NCI-H774 (cell line): ENCODE measurements at regions not wholly inside any gene's neighbourhood (a gene's known extent, or its start where the extent isn't known, plus 50 kb on each side); places are given as distances from the start of the nearest gene placed in this dataset.
"Not testable (repeated sequence)": the region's sequence is repeated elsewhere in the genome, so short reads cannot be mapped to it uniquely, and the experiment has no call there.

Source experiments
- DNase-seq: peaks from one replicate; lab custom pipeline; 2025; lab: John Stamatoyannopoulos, UW

GRCh38 chr2:195466427-195466826 is 190.6 kb upstream of the SLC39A10 start:
- no peak for DNase-seq

- no peak for DNase-seq
Measured at GRCh38 chr2:195461010-195461409, 196.0 kb upstream of the SLC39A10 start.

GRCh38 chr2:195458936-195459335 is 198.1 kb upstream of the SLC39A10 start:
- no peak for DNase-seq

GRCh38 chr2:195457873-195458272 is 199.2 kb upstream of the SLC39A10 start:
- DNase-seq = no peak

DNA sequence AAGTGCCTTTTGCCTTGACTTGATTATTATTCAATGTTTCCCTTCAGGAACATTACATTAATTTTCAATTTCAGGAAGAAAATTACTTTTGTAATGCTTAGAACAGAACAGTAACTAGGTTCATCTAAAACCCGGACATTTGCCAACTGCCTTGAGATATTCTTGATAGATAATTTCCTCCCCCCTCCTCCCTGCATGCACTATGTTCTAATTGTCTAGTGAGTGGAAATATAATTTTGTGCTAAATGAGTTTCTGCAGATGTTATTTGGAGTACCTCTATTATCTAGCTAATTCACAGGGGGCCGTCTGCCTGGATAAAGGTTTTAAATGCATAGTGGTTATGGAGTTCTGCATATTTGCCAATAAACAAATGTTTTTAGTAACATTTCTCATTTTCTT is 200.3 kb upstream of the SLC39A10 start:
- no peak for DNase-seq

GRCh38 chr2:195451160-195451559 is 205.9 kb upstream of the SLC39A10 start:
- DNase-seq = no peak

GRCh38 chr2:195450552-195451113 is 206.4 kb upstream of the SLC39A10 start:
- no peak for DNase-seq

- DNase-seq = no peak
Measured at GRCh38 chr2:195447323-195447975, 209.6 kb upstream of the SLC39A10 start.

- no peak for DNase-seq
Measured at GRCh38 chr2:195445639-195446038, 211.4 kb upstream of the SLC39A10 start.

GRCh38 chr2:195443926-195444325 is 213.1 kb upstream of the SLC39A10 start:
- no peak for DNase-seq

DNA sequence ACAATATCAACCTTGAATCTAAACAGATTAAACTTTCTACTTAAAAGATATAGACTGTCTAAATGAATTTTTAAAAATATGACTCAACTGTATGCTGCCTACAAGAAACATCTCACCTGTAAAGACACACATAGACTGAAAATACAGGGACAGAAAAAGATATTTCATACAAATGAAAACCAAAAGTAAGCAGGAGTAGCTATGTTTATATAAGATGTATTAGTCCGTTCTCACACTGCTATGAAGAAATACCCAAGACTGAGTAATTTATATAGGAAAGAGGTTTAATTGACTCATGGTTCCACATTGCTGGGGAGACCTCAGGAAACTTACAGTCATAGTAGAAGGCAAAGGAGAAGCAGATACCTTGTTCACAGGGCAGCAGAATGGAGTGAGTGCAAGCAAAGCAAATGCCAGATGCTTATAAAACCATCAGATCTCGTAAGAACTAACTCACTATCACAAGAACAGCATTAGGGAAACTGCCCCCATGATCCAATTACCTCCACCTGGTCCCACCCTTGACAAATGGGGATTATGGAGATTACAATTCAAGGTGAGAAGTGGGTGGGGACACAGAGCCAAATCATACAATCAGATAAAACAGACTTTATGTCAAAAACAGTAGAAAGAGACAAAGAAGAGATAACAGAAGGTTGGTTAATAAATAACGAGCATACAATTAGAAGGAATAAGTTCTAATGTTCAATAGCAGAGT is 214.4 kb upstream of the SLC39A10 start:
- DNase-seq = no peak

DNA sequence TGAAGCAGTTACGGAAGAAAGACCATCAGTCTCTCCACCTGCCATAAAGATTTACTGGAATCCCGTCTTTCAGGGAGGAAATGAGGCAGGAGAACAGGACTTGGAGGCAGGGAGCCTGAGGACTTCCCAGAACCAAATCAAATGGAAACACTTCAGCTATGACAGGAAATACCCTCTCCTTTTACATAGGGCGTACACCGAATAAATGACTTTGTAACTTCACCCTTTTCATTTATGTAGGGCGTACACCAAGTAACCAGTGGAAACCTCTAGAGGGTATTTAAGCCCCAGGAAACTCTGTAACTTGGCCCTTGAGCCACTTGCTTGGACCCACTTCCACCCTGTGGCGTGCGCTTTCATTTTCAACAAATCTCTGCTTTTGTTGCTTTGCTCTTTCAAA is 218.3 kb upstream of the SLC39A10 start:
- DNase-seq = no peak

DNA sequence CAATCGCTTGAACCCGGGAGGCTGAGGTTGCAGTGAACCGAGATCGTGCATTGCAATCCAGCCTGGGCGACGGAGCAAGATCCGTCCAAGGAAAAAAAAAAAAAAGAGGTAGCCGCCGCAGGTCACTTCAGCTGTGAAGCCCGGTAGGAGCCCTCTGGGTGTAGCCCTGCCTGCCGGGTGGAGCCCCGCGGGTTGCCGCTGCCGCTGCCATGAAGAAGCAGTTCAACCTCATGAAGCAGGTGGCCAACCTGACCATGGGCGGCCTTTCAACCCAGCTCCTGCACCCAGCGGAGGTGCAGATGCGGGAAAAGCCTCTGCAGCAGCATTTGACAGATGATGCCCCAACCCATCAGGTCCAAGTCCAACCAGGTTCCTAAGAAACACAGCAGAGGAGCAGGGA is 219.5 kb upstream of the SLC39A10 start:
- no peak for DNase-seq

- no peak for DNase-seq
Measured at GRCh38 chr2:195434346-195434745, 222.7 kb upstream of the SLC39A10 start.

DNA sequence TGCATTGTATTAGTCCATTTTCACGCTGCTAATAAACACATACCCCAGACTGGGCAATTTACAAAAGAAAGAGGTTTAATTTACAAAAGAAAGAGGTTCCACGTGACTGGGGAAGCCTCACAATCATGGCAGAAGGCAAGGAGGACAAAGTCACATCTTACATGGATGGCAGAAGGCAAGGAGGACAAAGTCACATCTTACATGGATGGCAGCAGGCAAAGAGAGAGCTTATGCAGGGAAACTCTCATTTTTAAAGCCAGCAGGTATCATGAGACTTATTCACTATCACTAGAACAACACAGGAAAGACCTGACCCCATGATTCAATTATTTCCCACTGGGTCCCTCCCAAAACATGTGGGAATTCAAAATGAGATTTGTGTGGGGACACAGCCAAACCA is 223.3 kb upstream of the SLC39A10 start:
- DNase-seq = not testable (repeated sequence)

GRCh38 chr2:195428673-195429072 is 228.4 kb upstream of the SLC39A10 start:
- DNase-seq = no peak

- no peak for DNase-seq
Measured at GRCh38 chr2:195425328-195425727, 231.7 kb upstream of the SLC39A10 start.

- DNase-seq = no peak
Measured at GRCh38 chr2:195419033-195419432, 238.0 kb upstream of the SLC39A10 start.

DNA sequence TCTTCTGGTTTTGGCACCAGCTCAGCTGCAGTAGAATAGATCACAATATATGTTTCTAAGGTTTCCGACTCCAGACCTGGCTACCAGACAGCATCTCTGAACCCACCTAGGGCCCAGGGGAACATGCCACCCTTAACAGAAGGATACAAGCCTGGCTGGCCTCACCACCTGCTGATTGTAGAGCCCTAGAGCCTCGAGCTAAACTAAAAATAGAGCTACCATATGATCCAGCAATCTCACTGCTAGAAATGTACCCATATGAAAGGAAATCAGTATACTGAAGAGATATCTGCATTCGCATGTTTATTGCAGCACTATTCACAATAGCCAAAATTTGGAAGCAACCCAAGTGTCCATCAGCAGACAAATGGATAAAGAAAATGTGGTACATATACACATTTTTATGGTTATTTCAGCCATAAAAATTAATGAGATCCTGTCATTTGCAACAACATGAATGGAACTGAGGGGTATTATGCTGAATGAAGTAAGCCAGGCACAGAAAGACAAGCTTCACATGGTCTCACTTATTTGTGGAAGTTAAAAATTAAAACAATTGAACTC is 242.4 kb upstream of the SLC39A10 start:
- no peak for DNase-seq

GRCh38 chr2:195413944-195414343 is 243.1 kb upstream of the SLC39A10 start:
- DNase-seq = no peak

GRCh38 chr2:195413422-195413821 is 243.6 kb upstream of the SLC39A10 start:
- DNase-seq = no peak

GRCh38 chr2:195411219-195411687 is 245.8 kb upstream of the SLC39A10 start:
- DNase-seq = no peak

- no peak for DNase-seq
Measured at GRCh38 chr2:195410074-195410671, 246.9 kb upstream of the SLC39A10 start.
